Esophagus squamous epithelium (tissue), 4 donors: ENCODE measurements at regions not wholly inside any gene's neighbourhood (a gene's known extent, or its start where the extent isn't known, plus 50 kb on each side); places are given as distances from the start of the nearest gene placed in this dataset.

Experiments
- POLR2A ChIP-seq, 4 donors: fragments of 450-650 bp; IDR thresholded peaks; one replicate each; pipeline ENCODE4 v1.6.1; 2017; ENCODE audit warnings: antibody characterized with exemption in 4 of 4, mild to moderate bottlenecking in 4 of 4, moderate library complexity in 3 of 4
- TF ChIP-seq, protein P1 (sequence below), 6 experiments: fragments of 450-650 bp in 4 of 6; fragments of 200-600 bp in 2 of 6; sonication (generic) in 2 of 6; IDR thresholded peaks; one replicate each; pipeline ENCODE4 v1.5.1; 2016 to 2019; ENCODE audit warnings: antibody characterized with exemption in 6 of 6, mild to moderate bottlenecking in 4 of 6, moderate library complexity in 4 of 6

DNA sequence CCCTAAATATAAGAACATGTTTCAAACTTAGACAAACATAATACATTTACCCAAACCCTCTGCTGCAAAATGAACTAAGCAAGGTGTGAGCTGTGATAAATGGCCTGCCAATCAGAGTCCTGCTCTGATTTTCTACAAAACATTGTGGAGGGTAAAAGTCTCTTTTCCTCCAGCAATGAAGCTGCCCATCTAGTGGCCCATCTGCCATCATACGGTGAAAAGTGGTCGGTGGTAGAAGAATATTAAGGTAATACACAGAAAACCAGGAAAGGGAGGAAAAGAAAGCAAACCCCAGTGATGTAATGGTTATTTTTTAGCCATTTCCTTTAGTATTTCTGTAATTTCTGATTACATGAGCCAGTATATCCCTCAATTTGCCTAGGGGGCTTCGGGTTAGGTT is 838.1 kb downstream of the TBL1XR1 start:
- TF ChIP-seq, protein P1, sequence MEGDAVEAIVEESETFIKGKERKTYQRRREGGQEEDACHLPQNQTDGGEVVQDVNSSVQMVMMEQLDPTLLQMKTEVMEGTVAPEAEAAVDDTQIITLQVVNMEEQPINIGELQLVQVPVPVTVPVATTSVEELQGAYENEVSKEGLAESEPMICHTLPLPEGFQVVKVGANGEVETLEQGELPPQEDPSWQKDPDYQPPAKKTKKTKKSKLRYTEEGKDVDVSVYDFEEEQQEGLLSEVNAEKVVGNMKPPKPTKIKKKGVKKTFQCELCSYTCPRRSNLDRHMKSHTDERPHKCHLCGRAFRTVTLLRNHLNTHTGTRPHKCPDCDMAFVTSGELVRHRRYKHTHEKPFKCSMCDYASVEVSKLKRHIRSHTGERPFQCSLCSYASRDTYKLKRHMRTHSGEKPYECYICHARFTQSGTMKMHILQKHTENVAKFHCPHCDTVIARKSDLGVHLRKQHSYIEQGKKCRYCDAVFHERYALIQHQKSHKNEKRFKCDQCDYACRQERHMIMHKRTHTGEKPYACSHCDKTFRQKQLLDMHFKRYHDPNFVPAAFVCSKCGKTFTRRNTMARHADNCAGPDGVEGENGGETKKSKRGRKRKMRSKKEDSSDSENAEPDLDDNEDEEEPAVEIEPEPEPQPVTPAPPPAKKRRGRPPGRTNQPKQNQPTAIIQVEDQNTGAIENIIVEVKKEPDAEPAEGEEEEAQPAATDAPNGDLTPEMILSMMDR (IDR thresholded peaks at IDR 0.05), result no peak
- no peak for TF ChIP-seq POLR2A (IDR thresholded peaks at IDR 0.05)
